Kidney tubule cell (primary cell): ENCODE measurements at regions not wholly inside any gene's neighbourhood (a gene's known extent, or its start where the extent isn't known, plus 50 kb on each side); places are given as distances from the start of the nearest gene placed in this dataset.

Experiments
- DNase-seq: peaks from one replicate; pipeline ENCODE4 v3.0.0-alpha.2; 2018; ENCODE audit warnings: low spot score

- no peak for DNase-seq
Measured at GRCh38 chr9:118305331-118305730, 601.1 kb downstream of the TLR4 start.

- peak; percentile 17 for DNase-seq
Measured at GRCh38 chr9:118306801-118307200, 602.6 kb downstream of the TLR4 start.

- no peak for DNase-seq
Measured at GRCh38 chr9:118313965-118314364, 609.8 kb downstream of the TLR4 start.

GRCh38 chr9:118316831-118317343, 612.7 kb downstream of the TLR4 start:
- peak; percentile 62 for DNase-seq

GRCh38 chr9:118318770-118319431, 614.7 kb downstream of the TLR4 start:
- peak; percentile 84 for DNase-seq

- DNase-seq: no peak
Measured at GRCh38 chr9:118321788-118322187, 617.6 kb downstream of the TLR4 start.

- no peak for DNase-seq
Measured at GRCh38 chr9:118324706-118325105, 620.5 kb downstream of the TLR4 start.

- DNase-seq: no peak
Measured at GRCh38 chr9:118325757-118326156, 621.6 kb downstream of the TLR4 start.

GRCh38 chr9:118326326-118326725, 622.1 kb downstream of the TLR4 start:
- peak; percentile 59 for DNase-seq

GRCh38 chr9:118330191-118330986, 626.2 kb downstream of the TLR4 start:
- no peak for DNase-seq

- DNase-seq: peak; percentile 97
Measured at GRCh38 chr9:118331622-118332045, 627.4 kb downstream of the TLR4 start.

GRCh38 chr9:118336250-118336942, 632.2 kb downstream of the TLR4 start:
- peak; percentile 60 for DNase-seq

GRCh38 chr9:118336943-118337330, 632.7 kb downstream of the TLR4 start:
- DNase-seq: peak; percentile 26

- no peak for DNase-seq
Measured at GRCh38 chr9:118360036-118360435, 655.8 kb downstream of the TLR4 start.

- peak; percentile 28 for DNase-seq
Measured at GRCh38 chr9:118362123-118362522, 657.9 kb downstream of the TLR4 start.

- no peak for DNase-seq
Measured at GRCh38 chr9:118362596-118362995, 658.4 kb downstream of the TLR4 start.

GRCh38 chr9:118364266-118365106, 660.3 kb downstream of the TLR4 start:
- DNase-seq: no peak

- no peak for DNase-seq
Measured at GRCh38 chr9:118366228-118366627, 662.0 kb downstream of the TLR4 start.

GRCh38 chr9:118367383-118367782, 663.2 kb downstream of the TLR4 start:
- peak; percentile 29 for DNase-seq

GRCh38 chr9:118384531-118385100, 680.4 kb downstream of the TLR4 start:
- DNase-seq: no peak

- DNase-seq: peak; percentile 45
Measured at GRCh38 chr9:118395415-118395814, 691.2 kb downstream of the TLR4 start.
